PC-9 (cell line): ENCODE measurements at regions not wholly inside any gene's neighbourhood (a gene's known extent, or its start where the extent isn't known, plus 50 kb on each side); places are given as distances from the start of the nearest gene placed in this dataset.

Experiments used
- BruUV-seq: library from RNA; stranded (reverse); fragments of 400-500 nt; replicated peaks from 2 replicates; lab custom pipeline; 2021; lab: Mats Ljungman, UMichigan
- CTCF ChIA-PET: fragments of 300-600 bp; sonication (Branson Sonifier 250); formaldehyde crosslinking; loops from one replicate; lab custom pipeline; 2022; ENCODE audit warnings: antibody characterized with exemption; lab: Charles Lee
- POLR2A ChIA-PET: fragments of 300-600 bp; sonication (Branson Sonifier 250); formaldehyde crosslinking; loops from one replicate; lab custom pipeline; 2022; ENCODE audit warnings: antibody characterized with exemption; ENCODE audit not compliant: unreplicated experiment; lab: Charles Lee
- DNase-seq, 2 experiments: peaks; one replicate each; pipeline versions ENCODE4 v3.0.0 to v3.0.0-alpha.2; 2015 to 2022; ENCODE audit warnings: mixed read lengths in 1 of 2
- H2AFZ ChIP-seq: fragments of 200-600 bp; sonication (generic); 2 replicates; pipeline ENCODE4 v1.8.1; 2017; ENCODE audit warnings: antibody characterized with exemption
- H3F3A ChIP-seq: fragments of 200-600 bp; sonication (generic); 2 replicates; pipeline ENCODE4 v1.8.1; 2017; ENCODE audit warnings: antibody characterized with exemption, mild to moderate bottlenecking, low read depth; ENCODE audit not compliant: insufficient read depth
- H3K27ac ChIP-seq: fragments of 200-600 bp; sonication (generic); 2 replicates; pipeline ENCODE4 v1.6.1; 2016; ENCODE audit warnings: mixed run types
- H3K27me3 ChIP-seq: fragments of 200-600 bp; sonication (generic); 2 replicates; pipeline ENCODE4 v1.6.1; 2016; ENCODE audit warnings: low read depth, mixed run types; ENCODE audit not compliant: insufficient read depth
- H3K36me3 ChIP-seq: fragments of 200-600 bp; sonication (generic); 2 replicates; pipeline ENCODE4 v1.6.1; 2016; ENCODE audit warnings: low read depth, mixed run types
- H3K4me1 ChIP-seq: fragments of 200-600 bp; sonication (generic); replicated peaks from 2 replicates; pipeline ENCODE4 v1.6.1; 2016; ENCODE audit warnings: mixed run types; ENCODE audit not compliant: insufficient read depth
- H3K4me2 ChIP-seq: fragments of 200-600 bp; sonication (generic); 2 replicates; pipeline ENCODE4 v1.6.1; 2017; ENCODE audit warnings: mixed run types
- H3K4me3 ChIP-seq: fragments of 200-600 bp; sonication (generic); 2 replicates; pipeline ENCODE4 v1.6.1; 2016; ENCODE audit warnings: mixed run types
- H3K79me2 ChIP-seq: fragments of 200-600 bp; sonication (generic); 2 replicates; pipeline ENCODE4 v1.6.1; 2017; ENCODE audit warnings: low read depth, mixed run types
- H3K9me2 ChIP-seq: fragments of 200-600 bp; sonication (generic); 2 replicates; pipeline ENCODE4 v1.8.1; 2017; ENCODE audit warnings: mild to moderate bottlenecking; ENCODE audit not compliant: insufficient read depth
- H3K9me3 ChIP-seq: fragments of 200-600 bp; sonication (generic); 2 replicates; pipeline ENCODE4 v1.8.1; 2016; ENCODE audit warnings: low read depth; ENCODE audit not compliant: insufficient read depth
- H4K20me1 ChIP-seq: fragments of 200-600 bp; sonication (generic); 2 replicates; pipeline ENCODE4 v1.8.1; 2017; ENCODE audit not compliant: insufficient read depth
- EZH2 ChIP-seq: fragments of 200-600 bp; sonication (generic); IDR thresholded peaks from 2 replicates; pipeline ENCODE4 v1.8.0; 2017; ENCODE audit warnings: antibody characterized with exemption, low read depth
- intact Hi-C: fragments of 100-400 bp; cut with micrococcal nuclease; formaldehyde crosslinking; loops from one replicate; pipeline ENCODE4 v1.10.0; 2022; ENCODE audit not compliant: unreplicated experiment
- TF ChIP-seq, protein P1 (sequence below): fragments of 200-600 bp; sonication (generic); conservative IDR thresholded peaks from 2 replicates; pipeline ENCODE4 v1.6.1; 2017; ENCODE audit warnings: mixed run types, antibody characterized with exemption, mild to moderate bottlenecking, moderate library complexity

DNA sequence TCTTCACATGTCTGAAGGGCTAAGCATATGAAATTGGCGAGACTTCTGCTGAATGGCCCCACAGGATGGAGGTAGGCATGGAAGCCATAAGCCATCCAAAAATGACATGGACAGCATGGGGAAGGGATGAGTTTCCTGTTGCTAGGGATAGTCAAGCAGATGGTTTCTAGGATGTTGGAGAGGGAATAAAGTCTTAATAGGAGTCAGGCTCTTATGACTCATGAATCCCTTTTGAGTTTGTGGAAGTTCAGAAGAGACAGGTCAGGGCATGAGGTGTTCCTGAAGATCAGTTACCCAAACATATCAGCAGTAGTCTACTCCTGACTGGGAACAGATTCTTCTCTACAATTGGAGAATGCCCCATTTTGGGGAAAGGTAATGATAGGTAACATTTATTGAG is 243.9 kb downstream of the REEP3 start:
- POLR2A ChIA-PET: no interaction called here
- Histone ChIP-seq H3K9me2 (no peaks in the 10 kb centered on the region), H3K79me2 (no peaks in the 10 kb centered on the region), H3K27ac (no peak overlapping the region), H3K9me3 (no peaks in the 10 kb centered on the region), H3K4me1 (no peaks in the 10 kb centered on the region), H3K4me3 (no peak overlapping the region), H3K27me3 (no peaks in the 10 kb centered on the region), H3K36me3 (no peaks in the 10 kb centered on the region), H3F3A (no peaks in the 10 kb centered on the region), H4K20me1 (no peaks in the 10 kb centered on the region), H3K4me2 (no peak overlapping the region), H2AFZ (no peak overlapping the region)
- intact Hi-C loops: loop anchor here (10.0 kb wide), 1 partner anchor 1170 kb away; no protein-coding TSS in a partner anchor
- no TSS peak for BruUV-seq
- DNase-seq: no peak
- CTCF ChIA-PET: interaction anchor here (0.7 kb wide), 1 partner anchor 548 kb away, joined by 7 read pairs; no protein-coding TSS in a partner anchor
- TF ChIP-seq EZH2: no peak
- TF ChIP-seq, protein P1, sequence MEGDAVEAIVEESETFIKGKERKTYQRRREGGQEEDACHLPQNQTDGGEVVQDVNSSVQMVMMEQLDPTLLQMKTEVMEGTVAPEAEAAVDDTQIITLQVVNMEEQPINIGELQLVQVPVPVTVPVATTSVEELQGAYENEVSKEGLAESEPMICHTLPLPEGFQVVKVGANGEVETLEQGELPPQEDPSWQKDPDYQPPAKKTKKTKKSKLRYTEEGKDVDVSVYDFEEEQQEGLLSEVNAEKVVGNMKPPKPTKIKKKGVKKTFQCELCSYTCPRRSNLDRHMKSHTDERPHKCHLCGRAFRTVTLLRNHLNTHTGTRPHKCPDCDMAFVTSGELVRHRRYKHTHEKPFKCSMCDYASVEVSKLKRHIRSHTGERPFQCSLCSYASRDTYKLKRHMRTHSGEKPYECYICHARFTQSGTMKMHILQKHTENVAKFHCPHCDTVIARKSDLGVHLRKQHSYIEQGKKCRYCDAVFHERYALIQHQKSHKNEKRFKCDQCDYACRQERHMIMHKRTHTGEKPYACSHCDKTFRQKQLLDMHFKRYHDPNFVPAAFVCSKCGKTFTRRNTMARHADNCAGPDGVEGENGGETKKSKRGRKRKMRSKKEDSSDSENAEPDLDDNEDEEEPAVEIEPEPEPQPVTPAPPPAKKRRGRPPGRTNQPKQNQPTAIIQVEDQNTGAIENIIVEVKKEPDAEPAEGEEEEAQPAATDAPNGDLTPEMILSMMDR: no peak

DNA sequence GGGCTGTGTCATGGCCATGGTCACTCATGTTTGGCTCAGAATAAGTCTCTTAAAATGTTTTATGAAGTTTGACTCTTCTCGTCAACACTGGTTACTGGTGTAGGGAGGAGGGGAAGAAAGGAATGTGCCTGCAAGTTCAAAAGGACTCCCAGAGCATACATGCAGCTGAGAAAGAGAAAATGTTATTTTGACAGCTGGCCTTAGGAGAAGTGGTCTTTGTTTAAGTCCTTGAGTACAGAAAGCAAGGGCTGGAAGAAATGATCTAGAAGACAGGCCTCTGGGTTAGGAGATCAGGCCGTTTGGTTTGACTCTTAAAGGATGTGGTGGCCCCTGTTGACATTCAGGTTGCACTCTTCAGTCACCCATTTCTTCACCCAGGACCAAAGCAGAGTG is 245.5 kb downstream of the REEP3 start:
- no peaks in the 10 kb centered on the region for H4K20me1 ChIP-seq
- no peak overlapping the region for H3K27ac ChIP-seq
- intact Hi-C loops: loop anchor here (1.0 to 10.0 kb wide), 3 partner anchors 134 to 1172 kb away; no protein-coding TSS in a partner anchor
- H3K27me3 ChIP-seq: no peaks in the 10 kb centered on the region
- H3K4me1 ChIP-seq: no peaks in the 10 kb centered on the region
- ChIA-PET CTCF (interaction anchor here (1.9 kb wide), 1 partner anchor 600 kb away, joined by 6 read pairs; no protein-coding TSS in a partner anchor), POLR2A (no interaction called here)
- no peaks in the 10 kb centered on the region for H3K36me3 ChIP-seq
- H3K9me3 ChIP-seq: no peaks in the 10 kb centered on the region
- no peaks in the 10 kb centered on the region for H3K79me2 ChIP-seq
- no peak overlapping the region for H3K4me2 ChIP-seq
- BruUV-seq: no TSS peak
- H3K4me3 ChIP-seq: no peak overlapping the region
- no peak for DNase-seq
- H3F3A ChIP-seq: no peaks in the 10 kb centered on the region
- TF ChIP-seq, protein P1: no peak
- no peak for TF ChIP-seq EZH2
- no peaks in the 10 kb centered on the region for H3K9me2 ChIP-seq
- H2AFZ ChIP-seq: no peak overlapping the region

GRCh38 chr10:63767138-63767801 is 246.1 kb downstream of the REEP3 start:
- no peaks in the 10 kb centered on the region for H3K9me2 ChIP-seq
- no peaks in the 10 kb centered on the region for H3K9me3 ChIP-seq
- no peaks in the 10 kb centered on the region for H3K79me2 ChIP-seq
- H3F3A ChIP-seq: no peaks in the 10 kb centered on the region
- H3K27me3 ChIP-seq: no peaks in the 10 kb centered on the region
- no peaks in the 10 kb centered on the region for H3K4me1 ChIP-seq
- no peak overlapping the region for H3K4me2 ChIP-seq
- H4K20me1 ChIP-seq: no peaks in the 10 kb centered on the region
- DNase-seq: no peak
- POLR2A ChIA-PET: no interaction called here
- H3K4me3 ChIP-seq: no peak overlapping the region
- CTCF ChIA-PET: interaction anchor here (1.9 kb wide), 1 partner anchor 600 kb away, joined by 6 read pairs; no protein-coding TSS in a partner anchor
- H3K27ac ChIP-seq: no peak overlapping the region
- no peaks in the 10 kb centered on the region for H3K36me3 ChIP-seq
- intact Hi-C loops: loop anchor here (1.0 to 10.0 kb wide), 3 partner anchors 134 to 1172 kb away; no protein-coding TSS in a partner anchor
- TF ChIP-seq, protein P1: peak; percentile 71
- no peak for TF ChIP-seq EZH2
- H2AFZ ChIP-seq: no peak overlapping the region
- BruUV-seq: no TSS peak
